ENCODE measurements at regions not wholly inside any gene's neighbourhood (a gene's known extent, or its start where the extent isn't known, plus 50 kb on each side); places are given as distances from the start of the nearest gene placed in this dataset.
"Not testable (repeated sequence)": the region's sequence is repeated elsewhere in the genome, so short reads cannot be mapped to it uniquely, and the experiment has no call there.

DNA sequence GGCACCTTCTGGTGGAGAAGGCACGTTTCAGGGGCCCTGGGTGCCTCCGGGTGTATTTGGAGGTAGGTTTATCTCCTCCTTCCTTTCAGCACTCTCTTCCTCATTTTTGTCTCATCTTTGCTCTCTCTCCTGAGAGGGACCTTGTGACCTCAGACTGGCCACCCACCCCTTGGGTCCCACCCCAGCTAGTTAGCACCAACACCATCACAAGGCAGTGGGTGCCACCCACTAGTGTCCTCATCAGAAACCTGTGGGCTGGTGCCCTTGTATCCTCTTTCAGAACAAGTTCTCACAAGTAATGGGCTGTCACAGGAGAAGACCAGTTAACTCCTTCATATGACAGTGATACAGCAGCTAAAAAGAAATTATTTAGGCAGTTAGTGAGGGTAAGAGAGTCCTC lies 196.4 kb downstream of the UXS1 start:
- H3K79me2 ChIP-seq (ENCODE audit: insufficient read depth, low read length) = no peaks in the 10 kb centered on the region
- H3K27ac ChIP-seq (ENCODE audit: low read depth in 1 of 2, low read length in 2 of 2) = no peak overlapping the region
- TF ChIP-seq, protein P1, sequence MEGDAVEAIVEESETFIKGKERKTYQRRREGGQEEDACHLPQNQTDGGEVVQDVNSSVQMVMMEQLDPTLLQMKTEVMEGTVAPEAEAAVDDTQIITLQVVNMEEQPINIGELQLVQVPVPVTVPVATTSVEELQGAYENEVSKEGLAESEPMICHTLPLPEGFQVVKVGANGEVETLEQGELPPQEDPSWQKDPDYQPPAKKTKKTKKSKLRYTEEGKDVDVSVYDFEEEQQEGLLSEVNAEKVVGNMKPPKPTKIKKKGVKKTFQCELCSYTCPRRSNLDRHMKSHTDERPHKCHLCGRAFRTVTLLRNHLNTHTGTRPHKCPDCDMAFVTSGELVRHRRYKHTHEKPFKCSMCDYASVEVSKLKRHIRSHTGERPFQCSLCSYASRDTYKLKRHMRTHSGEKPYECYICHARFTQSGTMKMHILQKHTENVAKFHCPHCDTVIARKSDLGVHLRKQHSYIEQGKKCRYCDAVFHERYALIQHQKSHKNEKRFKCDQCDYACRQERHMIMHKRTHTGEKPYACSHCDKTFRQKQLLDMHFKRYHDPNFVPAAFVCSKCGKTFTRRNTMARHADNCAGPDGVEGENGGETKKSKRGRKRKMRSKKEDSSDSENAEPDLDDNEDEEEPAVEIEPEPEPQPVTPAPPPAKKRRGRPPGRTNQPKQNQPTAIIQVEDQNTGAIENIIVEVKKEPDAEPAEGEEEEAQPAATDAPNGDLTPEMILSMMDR (IDR thresholded peaks at IDR 0.05) = no peak
- H3K36me3 ChIP-seq (replicated peaks in 1 of 2; ENCODE audit: control insufficient read depth in 1 of 2, insufficient read depth in 2 of 2, low read length in 2 of 2) = no peaks in the 10 kb centered on the region
- H3K9me3 ChIP-seq (replicated peaks in 1 of 2; ENCODE audit: control insufficient read depth in 1 of 2, insufficient read depth in 1 of 2, low read length in 2 of 2) = peaks cover 47 to 49% of the 10 kb centered on the region in 2 donors
- no peaks in the 10 kb centered on the region for H4K20me1 ChIP-seq (ENCODE audit: insufficient read depth, low read length)
- H3K27me3 ChIP-seq (ENCODE audit: control insufficient read depth in 2 of 2, insufficient read depth in 2 of 2, low read length in 2 of 2) = no peaks in the 10 kb centered on the region
- no peak overlapping the region for H2AFZ ChIP-seq (ENCODE audit: insufficient read depth, low read depth, low read length, poor library complexity, severe bottlenecking)
- no peaks in the 10 kb centered on the region for H3K4me1 ChIP-seq (ENCODE audit: control insufficient read depth in 1 of 2, insufficient read depth in 2 of 2, low read length in 2 of 2)
- no CpG with 5 or more reads among the region's 2 CpGs for WGBS (ENCODE audit: insufficient coverage)
- no peak overlapping the region for H3K4me2 ChIP-seq (replicated peaks; ENCODE audit: extremely low read depth, low read length, poor library complexity, severe bottlenecking)
- no peak overlapping the region for H3K4me3 ChIP-seq (replicated peaks in 1 of 3; ENCODE audit: low read depth in 2 of 3, low read length in 3 of 3)
- Mint-ChIP-seq H3K9me3 (peaks cover 27 to 48% (median 40%) of the 10 kb centered on the region in 7 donors), H3K27ac (peak overlapping the region in 1 of 7 donors; percentile 17), H3K4me3 (no peak overlapping the region), H3K36me3 (no peaks in the 10 kb centered on the region), H3K27me3 (ENCODE audit: low read depth in 3 of 3) (peaks cover 0 to 2% (median 0%) of the 10 kb centered on the region in 3 donors), H3K4me1 (no peaks in the 10 kb centered on the region)
- intact Hi-C loops (cut with micrococcal nuclease) = no loop called here
- H3K9ac ChIP-seq (ENCODE audit: insufficient read depth, low read length, poor library complexity, severe bottlenecking) = no peak overlapping the region
- DNase-seq = no peak

DNA sequence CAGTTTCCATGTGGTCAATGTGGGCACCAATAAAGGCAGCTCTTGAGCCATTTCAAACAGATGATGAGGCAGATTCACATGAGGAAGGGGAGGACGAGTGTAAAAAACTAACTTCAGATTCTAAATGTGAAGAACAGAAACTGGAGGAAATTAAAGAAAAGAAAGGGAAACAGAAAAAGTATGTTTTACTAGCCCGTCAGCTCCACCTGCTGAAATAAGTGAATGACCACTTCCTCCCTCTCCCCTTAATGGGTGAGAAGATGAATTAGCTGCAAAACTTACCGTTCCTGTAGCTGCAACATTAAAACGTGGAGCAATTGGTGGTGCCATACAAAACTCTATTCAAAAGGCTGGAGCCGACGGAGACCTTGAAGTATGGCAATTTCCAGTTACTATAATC lies 203.5 kb downstream of the UXS1 start:
- H3K27ac Mint-ChIP-seq = no peak overlapping the region
- Histone ChIP-seq H3K4me2 (replicated peaks; ENCODE audit: extremely low read depth, low read length, poor library complexity, severe bottlenecking) (no peak overlapping the region), H3K4me3 (replicated peaks in 1 of 3; ENCODE audit: low read depth in 2 of 3, low read length in 3 of 3) (no peak overlapping the region), H3K9me3 (replicated peaks in 1 of 2; ENCODE audit: control insufficient read depth in 1 of 2, insufficient read depth in 1 of 2, low read length in 2 of 2) (peaks cover 37 to 40% of the 10 kb centered on the region in 2 donors), H3K4me1 (ENCODE audit: control insufficient read depth in 1 of 2, insufficient read depth in 2 of 2, low read length in 2 of 2) (no peaks in the 10 kb centered on the region), H4K20me1 (ENCODE audit: insufficient read depth, low read length) (no peaks in the 10 kb centered on the region), H3K27me3 (ENCODE audit: control insufficient read depth in 2 of 2, insufficient read depth in 2 of 2, low read length in 2 of 2) (no peaks in the 10 kb centered on the region), H3K79me2 (ENCODE audit: insufficient read depth, low read length) (no peaks in the 10 kb centered on the region), H3K9ac (ENCODE audit: insufficient read depth, low read length, poor library complexity, severe bottlenecking) (no peak overlapping the region), H2AFZ (ENCODE audit: insufficient read depth, low read depth, low read length, poor library complexity, severe bottlenecking) (no peak overlapping the region), H3K36me3 (replicated peaks in 1 of 2; ENCODE audit: control insufficient read depth in 1 of 2, insufficient read depth in 2 of 2, low read length in 2 of 2) (no peaks in the 10 kb centered on the region), H3K27ac (ENCODE audit: low read depth in 1 of 2, low read length in 2 of 2) (no peak overlapping the region)
- no peak for DNase-seq
- H3K36me3 Mint-ChIP-seq = no peaks in the 10 kb centered on the region
- intact Hi-C loops (cut with micrococcal nuclease) = no loop called here
- H3K4me1 Mint-ChIP-seq = peaks cover 2% of the 10 kb centered on the region
- WGBS (ENCODE audit: insufficient coverage) = no CpG with 5 or more reads among the region's 6 CpGs
- H3K27me3 Mint-ChIP-seq (ENCODE audit: low read depth in 3 of 3) = no peaks in the 10 kb centered on the region
- H3K9me3 Mint-ChIP-seq = peaks cover 31 to 61% (median 46%) of the 10 kb centered on the region in 7 donors
- H3K4me3 Mint-ChIP-seq = no peak overlapping the region
- TF ChIP-seq, protein P1 (IDR thresholded peaks at IDR 0.05) = no peak

DNA sequence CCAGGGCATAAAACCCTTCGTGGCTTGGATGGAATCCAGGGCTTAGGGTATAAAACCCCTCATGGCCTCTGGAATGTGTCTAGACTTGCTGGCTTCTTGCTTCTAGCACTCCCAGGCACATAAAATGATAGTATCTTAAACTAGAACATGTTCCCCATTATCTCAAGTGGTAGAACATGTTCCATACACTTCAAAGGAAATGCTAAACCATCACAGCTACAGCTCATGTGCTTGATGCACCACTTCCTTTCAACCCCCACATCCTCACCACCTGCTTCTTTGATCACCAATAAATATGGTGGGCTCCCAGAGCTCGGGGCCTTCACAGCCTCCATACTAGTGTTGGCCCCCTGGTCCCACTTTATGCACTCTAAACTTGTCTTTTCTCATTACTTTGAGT lies 204.3 kb downstream of the UXS1 start:
- H3K4me3 ChIP-seq (replicated peaks in 1 of 3; ENCODE audit: low read depth in 2 of 3, low read length in 3 of 3); H4K20me1 ChIP-seq (ENCODE audit: insufficient read depth, low read length); H3K9ac ChIP-seq (ENCODE audit: insufficient read depth, low read length, poor library complexity, severe bottlenecking); H3K27me3 ChIP-seq (ENCODE audit: control insufficient read depth in 2 of 2, insufficient read depth in 2 of 2, low read length in 2 of 2); intact Hi-C loops (cut with micrococcal nuclease); H2AFZ ChIP-seq (ENCODE audit: insufficient read depth, low read depth, low read length, poor library complexity, severe bottlenecking); H3K4me3 Mint-ChIP-seq; H3K4me1 Mint-ChIP-seq; H3K27ac ChIP-seq (ENCODE audit: low read depth in 1 of 2, low read length in 2 of 2); H3K4me2 ChIP-seq (replicated peaks; ENCODE audit: extremely low read depth, low read length, poor library complexity, severe bottlenecking); H3K27ac Mint-ChIP-seq; DNase-seq; H3K36me3 Mint-ChIP-seq; H3K79me2 ChIP-seq (ENCODE audit: insufficient read depth, low read length); H3K27me3 Mint-ChIP-seq (ENCODE audit: low read depth in 3 of 3); H3K4me1 ChIP-seq (ENCODE audit: control insufficient read depth in 1 of 2, insufficient read depth in 2 of 2, low read length in 2 of 2); H3K36me3 ChIP-seq (replicated peaks in 1 of 2; ENCODE audit: control insufficient read depth in 1 of 2, insufficient read depth in 2 of 2, low read length in 2 of 2): not testable (repeated sequence)
- peaks cover 29 to 63% (median 44%) of the 10 kb centered on the region in 7 donors for H3K9me3 Mint-ChIP-seq
- WGBS (ENCODE audit: insufficient coverage) = 14% methylated on average over 1 of the region's 2 CpGs
- peaks cover 32 to 38% of the 10 kb centered on the region in 2 donors for H3K9me3 ChIP-seq (replicated peaks in 1 of 2; ENCODE audit: control insufficient read depth in 1 of 2, insufficient read depth in 1 of 2, low read length in 2 of 2)
